ENCODE measurements at regions not wholly inside any gene's neighbourhood (a gene's known extent, or its start where the extent isn't known, plus 50 kb on each side); places are given as distances from the start of the nearest gene placed in this dataset.

DNA sequence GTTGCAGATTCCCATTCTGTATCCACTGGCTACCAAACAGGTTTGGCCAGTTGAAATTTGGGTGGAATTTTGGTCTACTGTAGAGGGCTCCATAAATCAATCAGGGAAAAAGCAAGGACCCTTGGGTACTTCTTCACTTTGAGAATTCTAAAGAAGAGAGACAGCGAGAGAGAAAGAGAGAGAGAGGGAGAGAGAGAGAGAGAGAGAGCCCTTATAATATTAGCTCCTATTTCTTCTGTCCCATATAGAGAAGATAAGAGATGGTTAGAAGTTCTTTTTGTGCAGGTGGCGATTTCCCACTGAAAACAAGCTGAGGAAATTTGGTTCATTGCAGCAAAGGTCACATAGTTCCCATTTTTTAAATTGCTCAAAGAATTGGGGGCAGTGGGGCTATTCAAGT is 88.6 kb upstream of the ZNF536 start:
- no peak for DNase-seq
- H3K36me3 ChIP-seq (ENCODE audit: low read depth): no peaks in the 10 kb centered on the region
- H3F3A ChIP-seq (ENCODE audit: insufficient read depth, low read depth): no peaks in the 10 kb centered on the region
- H4K20me1 ChIP-seq (ENCODE audit: insufficient read depth): no peaks in the 10 kb centered on the region
- no peaks in the 10 kb centered on the region for H3K4me1 ChIP-seq (replicated peaks; ENCODE audit: insufficient read depth)
- no TSS peak for BruUV-seq (replicated peaks)
- ChIA-PET POLR2A (ENCODE audit: unreplicated experiment) (no interaction called here), CTCF (no interaction called here)
- H3K4me3 ChIP-seq: no peak overlapping the region
- no peaks in the 10 kb centered on the region for H3K9me3 ChIP-seq (ENCODE audit: insufficient read depth, low read depth)
- no peaks in the 10 kb centered on the region for H3K9me2 ChIP-seq (ENCODE audit: insufficient read depth)
- H3K79me2 ChIP-seq (ENCODE audit: low read depth): no peaks in the 10 kb centered on the region
- H3K4me2 ChIP-seq: no peak overlapping the region
- H2AFZ ChIP-seq: no peak overlapping the region
- peaks cover 75% of the 10 kb centered on the region for H3K27me3 ChIP-seq (ENCODE audit: insufficient read depth, low read depth)
- TF ChIP-seq CTCF (conservative IDR thresholded peaks at IDR 0.05) (no peak), EZH2 (IDR thresholded peaks at IDR 0.05; ENCODE audit: low read depth) (no peak)
- intact Hi-C loops (cut with micrococcal nuclease; ENCODE audit: unreplicated experiment): no loop called here
- H3K27ac ChIP-seq: no peak overlapping the region

GRCh38 chr19:30284209-30284608 is 88.0 kb upstream of the ZNF536 start:
- Histone ChIP-seq H3K4me1 (replicated peaks; ENCODE audit: insufficient read depth) (no peaks in the 10 kb centered on the region), H3K9me3 (ENCODE audit: insufficient read depth, low read depth) (no peaks in the 10 kb centered on the region), H3F3A (ENCODE audit: insufficient read depth, low read depth) (no peaks in the 10 kb centered on the region), H3K4me2 (no peak overlapping the region), H3K79me2 (ENCODE audit: low read depth) (no peaks in the 10 kb centered on the region), H3K36me3 (ENCODE audit: low read depth) (no peaks in the 10 kb centered on the region), H3K4me3 (no peak overlapping the region), H3K27me3 (ENCODE audit: insufficient read depth, low read depth) (peaks cover 69% of the 10 kb centered on the region), H3K9me2 (ENCODE audit: insufficient read depth) (no peaks in the 10 kb centered on the region), H3K27ac (no peak overlapping the region), H4K20me1 (ENCODE audit: insufficient read depth) (no peaks in the 10 kb centered on the region), H2AFZ (no peak overlapping the region)
- TF ChIP-seq CTCF (conservative IDR thresholded peaks at IDR 0.05): no peak
- no peak for TF ChIP-seq EZH2 (IDR thresholded peaks at IDR 0.05; ENCODE audit: low read depth)
- DNase-seq: no peak
- BruUV-seq (replicated peaks): no TSS peak
- intact Hi-C loops (cut with micrococcal nuclease; ENCODE audit: unreplicated experiment): no loop called here
- CTCF ChIA-PET: no interaction called here
- POLR2A ChIA-PET (ENCODE audit: unreplicated experiment): no interaction called here

GRCh38 chr19:30284885-30285284 is 87.3 kb upstream of the ZNF536 start:
- CTCF ChIA-PET: no interaction called here
- intact Hi-C loops (cut with micrococcal nuclease; ENCODE audit: unreplicated experiment): no loop called here
- POLR2A ChIA-PET (ENCODE audit: unreplicated experiment): no interaction called here

More at GRCh38 chr19:30284885-30285284, 87.3 kb upstream of the ZNF536 start:
- Histone ChIP-seq H3K4me1 (replicated peaks; ENCODE audit: insufficient read depth) (no peaks in the 10 kb centered on the region), H3K9me3 (ENCODE audit: insufficient read depth, low read depth) (no peaks in the 10 kb centered on the region), H3K27ac (no peak overlapping the region), H4K20me1 (ENCODE audit: insufficient read depth) (no peaks in the 10 kb centered on the region), H3K9me2 (ENCODE audit: insufficient read depth) (no peaks in the 10 kb centered on the region), H3K4me3 (no peak overlapping the region), H3F3A (ENCODE audit: insufficient read depth, low read depth) (no peaks in the 10 kb centered on the region), H3K27me3 (ENCODE audit: insufficient read depth, low read depth) (peaks cover 62% of the 10 kb centered on the region), H2AFZ (no peak overlapping the region), H3K79me2 (ENCODE audit: low read depth) (no peaks in the 10 kb centered on the region), H3K36me3 (ENCODE audit: low read depth) (no peaks in the 10 kb centered on the region), H3K4me2 (no peak overlapping the region)
- TF ChIP-seq CTCF (conservative IDR thresholded peaks at IDR 0.05) (no peak), EZH2 (IDR thresholded peaks at IDR 0.05; ENCODE audit: low read depth) (no peak)
- DNase-seq: no peak
- no TSS peak for BruUV-seq (replicated peaks)
